Erythroblast (primary cell): ENCODE measurements at regions not wholly inside any gene's neighbourhood (a gene's known extent, or its start where the extent isn't known, plus 50 kb on each side); places are given as distances from the start of the nearest gene placed in this dataset.
"Not testable (repeated sequence)": the region's sequence is repeated elsewhere in the genome, so short reads cannot be mapped to it uniquely, and the experiment has no call there.

Experiments used
- DNase-seq, 2 experiments: peaks; one replicate each; lab custom pipeline; 2025; lab: John Stamatoyannopoulos, UW
- GATA1 ChIP-seq: IDR thresholded peaks from 2 replicates; pipeline ENCODE4 v1.6.1; 2011; ENCODE audit warnings: low read depth, mild to moderate bottlenecking, control low read depth, low read length, moderate library complexity
- POLR2A ChIP-seq: IDR thresholded peaks from 2 replicates; pipeline ENCODE4 v1.6.1; 2011; ENCODE audit warnings: mild to moderate bottlenecking, low read length

- no peak for DNase-seq
- no peak for TF ChIP-seq POLR2A
- TF ChIP-seq GATA1 = no peak
Observed at GRCh38 chr10:124320778-124321432, 97.8 kb downstream of the OAT start.

GRCh38 chr10:124319926-124320391 lies 98.8 kb downstream of the OAT start:
- DNase-seq = no peak
- TF ChIP-seq POLR2A = no peak
- TF ChIP-seq GATA1 = no peak

DNA sequence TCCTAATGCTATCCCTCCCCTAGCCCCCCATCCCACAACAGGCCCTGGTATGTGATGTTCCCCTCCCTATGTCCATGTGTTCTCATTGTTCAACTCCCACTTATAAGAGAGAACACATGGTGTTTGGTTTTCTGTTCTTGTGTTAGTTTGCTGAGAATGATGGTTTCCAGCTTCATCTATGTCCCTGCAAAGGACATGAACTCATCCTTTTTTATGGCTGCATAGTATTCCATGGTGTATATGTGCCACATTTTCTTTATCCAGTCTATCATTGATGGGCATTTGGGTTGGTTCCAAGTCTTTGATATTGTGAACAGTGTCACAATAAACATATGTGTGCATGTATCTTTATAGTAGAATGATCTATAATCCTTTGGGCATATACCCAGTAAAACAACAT lies 99.2 kb downstream of the OAT start:
- DNase-seq = not testable (repeated sequence)

DNA sequence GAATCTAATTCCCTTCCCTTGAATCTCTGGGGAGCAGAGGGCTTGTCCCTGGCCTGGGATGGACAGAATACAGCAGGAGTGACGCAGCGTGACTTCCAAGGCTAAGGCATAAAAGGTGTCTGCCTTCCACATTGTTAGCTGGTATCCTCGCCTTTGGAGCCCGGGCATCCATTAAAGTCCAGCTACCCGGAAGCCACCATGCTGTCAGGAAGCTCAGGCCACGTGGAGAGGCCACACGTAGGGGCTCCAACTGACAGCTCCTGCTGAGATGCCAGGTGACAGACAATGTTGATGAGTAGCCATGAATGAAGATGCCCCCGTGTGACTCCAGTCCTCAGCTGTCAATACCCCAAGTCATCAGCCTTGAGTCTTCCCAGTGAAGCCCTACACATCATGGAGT lies 99.9 kb downstream of the OAT start:
- DNase-seq = no peak
- TF ChIP-seq POLR2A (no peak), GATA1 (no peak)

GRCh38 chr10:124318076-124318475 lies 100.6 kb downstream of the OAT start:
- no peak for DNase-seq
- no peak for TF ChIP-seq POLR2A
- TF ChIP-seq GATA1 = no peak

GRCh38 chr10:124316326-124316725 lies 102.4 kb downstream of the OAT start:
- no peak for DNase-seq
- no peak for TF ChIP-seq POLR2A
- TF ChIP-seq GATA1 = no peak

GRCh38 chr10:124315591-124316270 lies 103.0 kb downstream of the OAT start:
- TF ChIP-seq POLR2A = no peak
- no peak for TF ChIP-seq GATA1
- DNase-seq = no peak

- TF ChIP-seq POLR2A (no peak), GATA1 (no peak)
- DNase-seq = no peak
Observed at GRCh38 chr10:124313374-124313773, 105.3 kb downstream of the OAT start.

DNA sequence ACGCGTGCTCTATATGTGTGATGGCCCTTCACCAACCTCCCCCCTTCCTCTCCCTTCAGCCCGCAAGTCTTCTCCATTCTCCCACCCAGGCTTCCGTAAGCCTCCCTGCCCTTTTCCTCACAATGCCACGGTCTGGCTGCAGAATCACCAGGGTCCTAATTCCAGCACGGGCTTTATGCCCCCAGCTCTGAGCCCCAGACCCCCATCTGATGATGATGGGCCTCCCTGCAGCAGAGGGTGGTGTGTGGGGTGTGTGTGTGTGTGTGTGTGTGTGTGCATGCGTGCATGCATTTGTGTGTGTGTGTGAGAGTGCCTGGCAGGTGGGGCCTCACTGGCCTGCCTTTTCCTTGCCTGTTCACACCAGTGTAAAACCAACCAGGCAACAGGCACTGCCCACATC lies 109.9 kb downstream of the OAT start:
- no peak for DNase-seq
- TF ChIP-seq POLR2A (no peak), GATA1 (no peak)

DNA sequence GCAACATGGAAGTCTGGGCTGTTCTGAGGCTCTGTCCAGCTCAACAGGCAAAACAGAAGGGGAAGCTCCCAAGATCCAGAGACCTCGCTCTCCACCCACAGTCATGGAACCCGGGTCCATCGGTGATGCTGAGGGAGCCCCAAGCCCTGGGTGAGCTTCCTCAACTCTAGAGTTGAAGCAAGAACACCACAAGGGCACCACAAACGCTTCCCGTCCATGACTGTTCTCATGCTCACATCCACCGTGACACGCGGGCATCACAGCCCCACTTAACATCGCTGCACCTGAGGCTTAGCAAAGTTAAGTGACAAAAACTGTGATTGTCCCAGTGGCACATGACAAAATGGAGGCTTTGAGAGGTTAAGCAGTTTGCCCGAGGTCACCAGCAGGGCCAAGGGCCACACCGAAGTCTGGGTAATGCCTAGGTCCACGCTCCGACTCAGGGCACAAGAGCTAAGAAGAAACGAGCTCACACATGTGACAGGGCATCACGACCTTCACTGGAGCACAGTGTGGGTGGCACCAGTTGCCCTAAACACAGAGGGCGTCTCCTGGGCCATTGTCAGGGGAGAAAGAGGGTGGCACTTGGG lies 110.6 kb downstream of the OAT start:
- TF ChIP-seq POLR2A (no peak), GATA1 (no peak)
- DNase-seq = no peak

GRCh38 chr10:124307591-124307990 lies 111.1 kb downstream of the OAT start:
- TF ChIP-seq POLR2A = no peak
- TF ChIP-seq GATA1 = no peak
- no peak for DNase-seq

DNA sequence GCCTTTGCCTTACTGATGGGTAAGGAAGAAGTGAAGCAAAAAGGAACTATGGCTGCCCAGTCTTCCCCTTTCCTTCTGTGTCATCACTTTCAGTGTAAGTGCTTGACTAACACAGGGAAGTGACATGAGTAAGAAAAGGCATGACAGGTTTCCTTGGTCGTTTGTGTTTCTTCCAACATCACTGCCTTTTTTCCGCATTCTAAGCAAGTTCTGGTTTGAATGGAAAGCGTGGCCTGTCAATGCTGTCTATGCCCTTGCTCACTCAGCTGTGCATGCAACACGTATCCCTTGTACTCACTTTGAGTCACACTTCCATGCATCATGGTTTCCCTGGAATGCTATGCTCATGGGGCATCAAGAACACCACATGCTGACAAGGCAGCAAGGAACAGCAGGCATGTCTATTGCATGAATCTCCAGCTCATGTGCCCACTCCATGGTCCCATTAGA lies 111.8 kb downstream of the OAT start:
- TF ChIP-seq GATA1 = no peak
- no peak for TF ChIP-seq POLR2A
- DNase-seq = no peak

- TF ChIP-seq GATA1 (no peak), POLR2A (no peak)
- DNase-seq = no peak
Observed at GRCh38 chr10:124306520-124306919, 112.2 kb downstream of the OAT start.

DNA sequence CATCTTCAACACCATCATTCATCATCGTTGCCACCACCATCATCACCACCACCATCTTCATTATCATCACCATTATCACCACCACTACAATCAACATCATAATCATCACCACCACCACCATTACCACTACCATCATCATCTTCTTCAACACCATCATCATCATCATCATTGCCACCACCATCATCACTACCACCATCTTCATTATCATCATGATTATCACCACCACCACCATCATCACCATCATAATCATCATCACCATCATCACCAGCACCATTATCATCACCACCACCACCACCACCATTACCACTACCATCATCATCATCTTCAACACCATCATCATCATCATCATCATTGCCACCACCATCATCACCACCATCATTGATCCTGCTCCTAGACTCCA lies 112.7 kb downstream of the OAT start:
- no peak for TF ChIP-seq GATA1
- no peak for TF ChIP-seq POLR2A
- DNase-seq = no peak
